Skeletal muscle tissue (tissue), 3 donors: ENCODE measurements at regions not wholly inside any gene's neighbourhood (a gene's known extent, or its start where the extent isn't known, plus 50 kb on each side); places are given as distances from the start of the nearest gene placed in this dataset.

Experiments
- H3K27ac ChIP-seq: one replicate; pipeline ENCODE4 v1.7.0; 2013; ENCODE audit warnings: mild to moderate bottlenecking, low read depth, low read length, inconsistent platforms
- H3K27me3 ChIP-seq, 3 donors: one replicate each; pipeline ENCODE4 v1.7.0; 2013; ENCODE audit warnings: low read length in 3 of 3; ENCODE audit not compliant: control insufficient read depth in 3 of 3, insufficient read depth in 3 of 3
- H3K36me3 ChIP-seq, 3 donors: one replicate each; pipeline ENCODE4 v1.7.0; 2013; ENCODE audit warnings: low read length in 3 of 3; ENCODE audit not compliant: control insufficient read depth in 3 of 3, insufficient read depth in 3 of 3
- H3K4me1 ChIP-seq, 3 donors: one replicate each; pipeline ENCODE4 v1.7.0; 2013; ENCODE audit warnings: low read length in 3 of 3, mild to moderate bottlenecking in 3 of 3; ENCODE audit not compliant: control insufficient read depth in 3 of 3, insufficient read depth in 3 of 3
- H3K4me3 ChIP-seq, 3 donors: one replicate each; pipeline ENCODE4 v1.7.0; 2013; ENCODE audit warnings: low read length in 3 of 3
- H3K9ac ChIP-seq, 3 donors: one replicate each; pipeline ENCODE4 v1.7.0; 2013; ENCODE audit warnings: low read length in 3 of 3, mild to moderate bottlenecking in 3 of 3, moderate library complexity in 2 of 3, low read depth in 1 of 3
- H3K9me3 ChIP-seq, 3 donors: one replicate each; pipeline ENCODE4 v1.7.0; 2013; ENCODE audit warnings: low read length in 3 of 3; ENCODE audit not compliant: control insufficient read depth in 3 of 3
- donor health status: Osteomylitis.

- Histone ChIP-seq H3K9me3 (no peaks in the 10 kb centered on the region), H3K27me3 (no peaks in the 10 kb centered on the region), H3K36me3 (no peaks in the 10 kb centered on the region), H3K4me3 (no peak overlapping the region), H3K27ac (no peak overlapping the region), H3K9ac (no peak overlapping the region), H3K4me1 (peaks cover 0 to 6% (median 0%) of the 10 kb centered on the region in 3 donors)
Observed at GRCh38 chr2:163541943-163542342, 193.9 kb downstream of the FIGN start.

GRCh38 chr2:163541495-163541894, 194.3 kb downstream of the FIGN start:
- H3K4me1 ChIP-seq = peaks cover 0 to 6% (median 0%) of the 10 kb centered on the region in 3 donors
- H3K4me3 ChIP-seq = no peak overlapping the region
- no peaks in the 10 kb centered on the region for H3K36me3 ChIP-seq
- no peaks in the 10 kb centered on the region for H3K9me3 ChIP-seq
- no peak overlapping the region for H3K9ac ChIP-seq
- no peaks in the 10 kb centered on the region for H3K27me3 ChIP-seq
- H3K27ac ChIP-seq = no peak overlapping the region

DNA sequence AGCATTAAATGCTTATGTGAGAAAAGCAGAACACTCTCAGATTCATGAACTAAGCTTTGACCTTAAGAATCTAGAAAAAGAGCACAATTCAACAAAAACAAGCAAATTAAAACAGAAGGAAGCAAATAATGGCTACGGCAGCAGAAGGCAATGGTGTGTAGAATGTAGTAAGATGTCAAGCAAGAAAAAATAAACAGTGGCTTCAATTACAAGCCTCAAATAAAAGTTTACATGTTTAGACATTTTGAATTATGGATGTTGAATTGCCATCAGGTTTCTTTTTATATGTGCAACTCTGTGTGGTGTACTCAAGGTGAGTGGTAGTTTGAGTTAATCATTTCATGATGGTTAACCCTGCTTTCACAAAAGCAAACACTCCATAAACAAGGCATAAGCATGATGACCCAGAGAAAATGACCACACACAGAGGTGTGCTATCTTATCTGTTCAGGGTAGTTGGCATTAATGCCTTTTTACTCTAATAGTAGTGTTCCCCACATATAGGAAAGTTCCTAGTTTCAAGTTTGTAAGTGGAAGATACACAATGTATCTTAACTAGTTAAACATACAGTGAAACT, 207.1 kb downstream of the FIGN start:
- Histone ChIP-seq H3K9ac (no peak overlapping the region), H3K9me3 (peaks cover 0 to 4% (median 0%) of the 10 kb centered on the region in 3 donors), H3K36me3 (no peaks in the 10 kb centered on the region), H3K4me1 (no peaks in the 10 kb centered on the region), H3K27ac (no peak overlapping the region), H3K27me3 (no peaks in the 10 kb centered on the region), H3K4me3 (no peak overlapping the region)

DNA sequence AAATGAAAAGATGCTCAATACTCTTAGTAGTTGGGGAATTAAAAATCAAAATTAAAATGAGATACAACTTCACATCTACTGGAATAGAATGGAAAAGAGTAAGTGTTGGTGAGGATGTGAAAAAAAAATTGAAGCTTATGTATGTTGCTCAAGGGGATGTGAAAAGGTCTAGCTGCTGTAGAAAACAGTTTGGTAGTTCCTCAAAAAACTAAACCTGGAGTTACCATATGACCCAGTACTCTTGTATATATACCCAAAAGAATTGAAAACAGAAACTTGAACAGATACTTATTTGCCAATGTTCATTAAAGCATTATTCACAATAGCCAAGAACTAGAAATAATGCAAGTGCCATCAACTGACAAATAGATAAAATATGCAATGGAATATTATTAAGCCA, 208.4 kb downstream of the FIGN start:
- Histone ChIP-seq H3K4me3 (no peak overlapping the region), H3K36me3 (no peaks in the 10 kb centered on the region), H3K9ac (no peak overlapping the region), H3K27me3 (no peaks in the 10 kb centered on the region), H3K4me1 (no peaks in the 10 kb centered on the region), H3K27ac (no peak overlapping the region), H3K9me3 (peaks cover 0 to 4% (median 0%) of the 10 kb centered on the region in 3 donors)

- H3K4me3 ChIP-seq = no peak overlapping the region
- peaks cover 0 to 3% (median 0%) of the 10 kb centered on the region in 3 donors for H3K9me3 ChIP-seq
- no peaks in the 10 kb centered on the region for H3K4me1 ChIP-seq
- H3K36me3 ChIP-seq = no peaks in the 10 kb centered on the region
- no peak overlapping the region for H3K9ac ChIP-seq
- H3K27ac ChIP-seq = no peak overlapping the region
- no peaks in the 10 kb centered on the region for H3K27me3 ChIP-seq
Observed at GRCh38 chr2:163518762-163519161, 217.0 kb downstream of the FIGN start.

DNA sequence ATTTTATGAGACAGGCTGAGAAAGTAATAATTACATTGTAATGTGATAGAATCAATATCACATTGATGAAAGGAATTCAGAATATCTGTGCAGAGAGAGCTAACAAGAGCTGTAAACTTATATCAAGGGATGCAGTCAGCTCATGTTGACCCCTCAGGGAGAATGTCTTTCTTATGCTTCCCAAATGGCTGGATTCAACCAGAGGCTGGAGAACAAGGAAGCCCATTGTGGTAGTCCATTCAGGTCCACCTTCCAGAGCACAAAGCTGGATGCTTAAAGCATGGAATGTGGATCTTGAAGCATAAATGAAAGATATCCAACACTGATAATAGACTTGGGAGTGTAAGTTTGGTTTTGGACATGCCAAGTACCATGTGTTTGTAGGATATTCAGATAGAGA, 220.0 kb downstream of the FIGN start:
- Histone ChIP-seq H3K9me3 (peaks cover 0 to 2% (median 0%) of the 10 kb centered on the region in 3 donors), H3K9ac (no peak overlapping the region), H3K27ac (no peak overlapping the region), H3K36me3 (no peaks in the 10 kb centered on the region), H3K4me1 (no peaks in the 10 kb centered on the region), H3K27me3 (no peaks in the 10 kb centered on the region), H3K4me3 (no peak overlapping the region)

DNA sequence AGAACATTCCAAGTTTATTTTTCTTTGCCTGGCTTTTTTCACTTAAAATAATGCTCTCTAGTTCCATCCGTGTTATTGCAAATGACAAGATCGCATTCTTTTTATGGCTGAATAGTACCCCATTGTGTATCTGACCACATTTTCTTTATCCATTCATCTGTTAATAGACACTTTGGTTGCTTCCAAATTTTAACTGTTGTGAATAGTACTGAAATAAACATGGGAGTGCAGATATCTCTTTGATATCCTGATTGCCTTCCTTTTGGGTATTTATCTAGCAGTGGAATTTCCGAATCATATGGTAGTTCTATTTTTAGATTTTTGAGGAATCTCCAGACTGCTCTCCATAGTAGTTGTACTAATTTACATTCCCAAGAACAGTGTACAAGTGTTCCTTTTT, 230.5 kb downstream of the FIGN start:
- no peaks in the 10 kb centered on the region for H3K27me3 ChIP-seq
- no peak overlapping the region for H3K4me3 ChIP-seq
- H3K9me3 ChIP-seq = no peaks in the 10 kb centered on the region
- no peak overlapping the region for H3K9ac ChIP-seq
- no peaks in the 10 kb centered on the region for H3K36me3 ChIP-seq
- no peaks in the 10 kb centered on the region for H3K4me1 ChIP-seq
- H3K27ac ChIP-seq = no peak overlapping the region

GRCh38 chr2:163493359-163494298, 242.2 kb downstream of the FIGN start:
- Histone ChIP-seq H3K9me3 (no peaks in the 10 kb centered on the region), H3K4me1 (no peaks in the 10 kb centered on the region), H3K27me3 (no peaks in the 10 kb centered on the region), H3K27ac (no peak overlapping the region), H3K9ac (no peak overlapping the region), H3K36me3 (no peaks in the 10 kb centered on the region), H3K4me3 (no peak overlapping the region)

DNA sequence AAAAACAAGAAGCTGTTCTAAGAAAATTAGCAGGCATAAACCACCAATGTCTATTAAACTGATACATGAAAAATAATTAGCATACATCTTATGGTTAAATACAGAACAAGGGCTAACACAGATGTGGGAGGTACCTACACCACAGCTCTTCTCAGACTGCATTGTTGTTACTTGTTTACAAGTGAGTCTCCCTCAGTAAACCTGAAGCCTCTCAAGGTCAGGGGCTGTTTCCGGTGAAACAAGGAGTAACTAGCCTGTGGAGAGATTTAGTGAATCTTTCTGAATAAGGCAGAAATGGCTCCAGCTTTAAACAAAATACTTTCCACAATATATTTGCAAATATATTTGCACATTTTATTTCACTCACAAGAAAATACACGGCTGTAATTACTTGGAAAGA, 244.0 kb downstream of the FIGN start:
- Histone ChIP-seq H3K36me3 (no peaks in the 10 kb centered on the region), H3K4me3 (no peak overlapping the region), H3K9ac (no peak overlapping the region), H3K27me3 (no peaks in the 10 kb centered on the region), H3K27ac (no peak overlapping the region), H3K4me1 (no peaks in the 10 kb centered on the region), H3K9me3 (no peaks in the 10 kb centered on the region)

DNA sequence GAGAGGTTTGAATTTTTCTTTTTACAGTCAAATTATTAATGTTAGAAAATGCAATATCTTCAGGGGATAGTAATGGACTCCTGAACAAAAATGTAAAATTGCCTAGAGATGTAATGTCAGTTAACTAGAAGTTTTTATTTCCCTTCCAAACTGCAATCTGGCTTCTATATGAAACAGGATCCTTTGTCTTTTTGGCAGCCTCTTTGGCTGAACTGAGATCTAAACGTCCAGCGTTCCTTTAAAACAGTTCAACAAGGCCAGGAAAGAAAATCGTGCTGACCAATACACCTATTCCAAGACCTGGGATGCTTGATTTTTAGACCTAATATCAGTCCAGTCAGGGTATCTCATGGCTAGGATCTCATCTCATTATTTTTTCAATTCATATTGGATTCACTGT, 245.5 kb downstream of the FIGN start:
- H3K27ac ChIP-seq = no peak overlapping the region
- H3K36me3 ChIP-seq = no peaks in the 10 kb centered on the region
- H3K4me3 ChIP-seq = no peak overlapping the region

More for the DNA sequence above, 245.5 kb downstream of the FIGN start:
- no peaks in the 10 kb centered on the region for H3K27me3 ChIP-seq
- H3K4me1 ChIP-seq = no peaks in the 10 kb centered on the region
- no peak overlapping the region for H3K9ac ChIP-seq
- H3K9me3 ChIP-seq = no peaks in the 10 kb centered on the region
